HG03439 (cell line): ENCODE measurements at regions not wholly inside any gene's neighbourhood (a gene's known extent, or its start where the extent isn't known, plus 50 kb on each side); places are given as distances from the start of the nearest gene placed in this dataset.
"Not testable (repeated sequence)": the region's sequence is repeated elsewhere in the genome, so short reads cannot be mapped to it uniquely, and the experiment has no call there.

Experiments used
- ATAC-seq: cut with Tn5 transposase; IDR thresholded peaks from one replicate; pipeline ENCODE4 v1.9.1; 2021; ENCODE audit warnings: mild to moderate bottlenecking, moderate library complexity; ENCODE audit not compliant: unreplicated experiment

DNA sequence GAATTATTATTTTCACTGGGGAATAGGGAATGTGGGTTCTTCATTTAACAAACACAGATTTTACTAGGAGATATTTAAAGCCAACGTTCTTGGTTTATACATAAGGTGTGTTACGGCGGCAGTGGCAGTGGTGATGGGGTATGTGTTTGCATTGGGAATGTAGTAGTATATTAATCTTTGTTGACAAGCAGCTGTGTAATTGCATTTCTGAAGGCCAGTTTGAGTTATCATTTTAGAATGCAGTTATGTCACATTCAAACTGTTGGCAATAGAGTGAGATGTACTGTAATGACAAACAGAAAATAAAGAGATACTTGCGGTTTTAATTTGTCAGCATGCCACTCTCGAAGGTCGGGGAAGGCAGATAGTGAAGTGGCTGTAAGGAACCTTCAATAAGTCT lies 628.6 kb upstream of the POM121L12 start:
- no peak for ATAC-seq

DNA sequence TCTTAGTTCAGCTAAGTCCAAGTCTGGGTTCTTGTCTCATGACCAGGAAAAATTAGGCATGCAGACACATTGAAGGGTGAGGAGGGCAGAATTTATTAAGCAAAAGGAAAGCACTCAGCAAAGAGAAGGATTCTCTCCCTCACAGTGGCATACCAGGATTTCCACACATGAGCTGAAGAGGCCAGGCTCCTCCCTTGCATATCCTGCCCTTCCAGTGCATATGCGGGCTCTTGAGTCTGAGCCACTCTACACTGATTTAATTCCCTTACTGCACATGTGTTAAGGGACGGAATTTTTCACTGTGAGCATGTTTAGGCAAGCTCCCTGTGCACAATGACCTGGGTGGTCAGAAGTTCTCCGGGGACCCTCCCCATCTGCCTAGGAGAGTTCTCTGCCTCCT lies 652.7 kb upstream of the POM121L12 start:
- ATAC-seq = no peak

DNA sequence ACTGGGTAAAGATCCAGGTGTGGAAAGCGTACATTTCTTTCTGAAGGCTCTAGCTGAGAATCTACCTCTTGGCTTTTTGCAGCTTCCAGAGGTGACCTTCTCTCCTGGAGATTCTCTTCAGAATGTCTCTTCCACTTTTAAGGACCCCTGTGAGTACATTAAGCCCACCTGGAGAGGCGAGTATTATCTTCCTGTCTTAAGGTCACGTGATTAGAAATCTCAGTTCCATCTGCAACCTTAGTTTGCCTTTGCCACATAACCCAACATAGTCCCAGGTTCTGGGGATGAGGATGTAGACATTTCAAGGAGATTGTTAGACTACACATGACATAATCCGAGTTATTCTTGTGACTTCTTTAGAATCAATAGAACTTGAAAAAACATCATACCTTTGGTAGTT lies 665.5 kb upstream of the POM121L12 start:
- no peak for ATAC-seq

DNA sequence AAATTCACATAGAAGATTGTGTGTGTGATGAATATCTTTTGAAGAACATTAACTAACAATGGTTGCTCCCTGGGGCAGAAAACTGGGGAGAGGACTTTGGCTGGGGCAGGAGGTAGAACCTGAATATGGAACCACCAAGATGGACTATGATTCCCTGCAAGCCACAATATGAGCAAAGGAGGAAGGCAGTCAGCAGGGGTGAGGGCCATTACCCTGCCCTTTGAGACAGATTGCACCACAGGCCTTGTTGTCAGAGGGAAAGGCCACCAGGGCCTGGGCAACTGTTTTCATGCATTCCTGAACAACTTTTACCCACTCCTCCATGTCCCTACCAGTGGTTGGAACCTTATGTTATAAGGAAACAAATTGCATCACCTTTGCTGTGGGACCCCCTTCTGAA lies 670.1 kb upstream of the POM121L12 start:
- ATAC-seq = no peak

DNA sequence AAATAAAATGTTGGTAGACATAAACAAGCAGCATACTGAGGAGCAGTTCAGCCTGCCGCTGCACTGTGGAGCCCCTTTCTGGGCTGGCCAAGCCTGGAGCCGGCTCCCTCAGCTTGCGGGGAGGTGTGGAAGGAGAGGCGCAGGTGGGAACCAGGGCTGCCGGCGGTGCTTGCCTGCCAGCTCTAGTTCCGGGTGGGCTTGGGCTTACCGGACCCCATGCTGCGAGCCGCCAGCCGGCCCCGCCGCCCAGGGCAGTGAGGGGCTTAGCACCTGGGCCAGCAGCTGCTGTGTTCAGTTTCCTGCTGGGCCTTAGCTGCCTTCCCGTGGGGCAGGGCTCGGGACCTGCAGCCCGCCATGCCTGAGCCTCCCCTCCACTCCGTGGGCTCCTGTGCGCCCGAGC lies 672.9 kb upstream of the POM121L12 start:
- no peak for ATAC-seq

DNA sequence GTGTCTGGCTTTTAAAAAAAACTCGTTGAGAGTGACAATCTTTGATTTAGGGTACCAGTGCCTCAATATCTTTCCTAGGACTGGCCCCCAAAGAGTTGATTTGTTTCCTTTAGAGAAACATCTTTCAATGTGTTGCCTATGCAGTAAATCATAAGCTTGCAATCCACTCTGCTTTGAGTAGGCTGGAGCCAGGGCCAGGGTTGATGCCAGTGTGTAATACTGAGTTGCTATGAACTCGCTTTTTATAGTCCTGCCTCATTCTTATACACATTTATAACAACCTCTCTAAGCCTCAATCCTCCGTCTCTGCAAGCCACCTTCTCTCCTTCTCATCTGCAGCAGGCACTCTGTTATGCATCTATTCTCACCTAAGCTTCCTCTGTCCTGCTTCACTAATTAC lies 674.9 kb upstream of the POM121L12 start:
- ATAC-seq = no peak

DNA sequence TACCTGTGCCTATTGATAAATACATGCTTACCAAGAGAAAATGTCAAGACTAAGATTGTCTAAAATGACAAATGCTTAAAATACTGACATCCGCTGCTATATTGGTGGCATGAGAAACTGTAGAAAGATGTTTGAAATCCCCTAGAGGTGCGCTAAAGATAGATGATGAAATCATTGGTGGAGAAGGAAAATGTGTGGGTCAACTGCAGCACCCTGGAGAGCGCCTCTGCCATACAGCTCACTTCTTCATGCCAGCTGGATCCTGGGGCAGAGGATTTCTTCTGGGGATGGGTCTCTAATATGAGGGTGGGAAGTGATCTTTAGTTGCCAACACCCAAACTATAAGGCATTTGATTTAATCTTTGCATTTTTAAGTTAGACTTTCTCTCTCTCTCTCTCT lies 680.4 kb upstream of the POM121L12 start:
- ATAC-seq = no peak

DNA sequence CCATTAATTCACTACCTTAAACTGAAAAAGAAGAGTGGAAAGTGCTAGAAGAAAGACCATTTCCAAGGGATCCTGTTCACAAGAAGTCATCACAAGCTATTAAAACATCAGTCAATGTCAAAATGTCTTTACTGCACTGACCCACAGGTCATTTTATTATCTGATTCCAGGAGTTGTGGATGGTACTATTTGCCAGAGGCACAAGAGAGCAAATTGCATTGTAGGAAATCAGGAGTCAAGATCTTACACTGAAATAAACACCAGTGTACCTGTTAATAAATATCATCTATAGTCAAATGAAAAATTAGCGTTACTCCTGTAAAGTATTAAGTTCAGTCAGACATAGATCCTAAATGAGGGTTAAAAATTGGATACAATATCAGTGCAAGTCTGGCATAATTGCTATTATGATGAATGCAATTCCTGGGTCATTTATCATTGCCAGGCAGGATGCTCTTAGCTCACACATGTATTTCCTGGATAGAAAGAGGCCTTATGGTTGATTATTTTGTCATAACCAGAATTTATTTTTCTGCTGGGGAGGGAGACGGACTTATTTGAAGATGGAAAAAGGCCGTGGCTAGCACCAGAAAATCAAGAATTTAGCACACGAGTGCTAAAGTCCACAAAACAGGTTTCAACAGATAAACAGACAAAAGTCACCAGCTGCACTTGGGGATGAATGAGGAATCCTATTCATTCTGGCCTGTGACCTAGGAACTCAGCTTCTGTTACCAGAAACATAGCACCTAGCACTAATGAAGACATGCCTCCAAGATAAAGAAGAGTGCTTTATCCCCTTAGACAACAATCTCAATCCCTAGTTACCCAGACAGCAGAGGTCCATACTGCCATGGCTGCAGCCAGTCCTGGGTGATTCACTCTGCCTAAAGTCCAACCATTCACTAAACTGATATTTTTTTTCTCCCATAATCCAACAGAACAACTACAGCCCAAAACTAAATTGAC lies 683.1 kb upstream of the POM121L12 start:
- no peak for ATAC-seq

DNA sequence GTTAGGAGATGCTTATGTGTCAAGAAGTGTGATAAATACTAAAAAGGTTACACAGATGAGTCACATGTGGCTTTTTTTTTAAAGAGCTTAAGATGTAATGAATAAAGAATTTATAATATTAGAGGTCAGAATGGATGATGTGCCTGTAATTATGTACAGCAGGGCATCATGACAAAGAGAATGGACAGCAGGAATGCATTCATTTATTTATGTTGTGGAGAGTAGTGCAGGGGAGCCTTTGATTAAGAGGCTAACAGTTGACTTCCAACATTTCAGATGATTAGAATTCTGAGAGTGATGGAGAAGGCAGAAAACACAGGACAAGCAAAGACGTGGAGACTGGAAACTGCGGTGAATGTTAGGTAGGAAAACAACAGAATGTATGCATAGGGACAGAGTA lies 691.4 kb upstream of the POM121L12 start:
- ATAC-seq = no peak

DNA sequence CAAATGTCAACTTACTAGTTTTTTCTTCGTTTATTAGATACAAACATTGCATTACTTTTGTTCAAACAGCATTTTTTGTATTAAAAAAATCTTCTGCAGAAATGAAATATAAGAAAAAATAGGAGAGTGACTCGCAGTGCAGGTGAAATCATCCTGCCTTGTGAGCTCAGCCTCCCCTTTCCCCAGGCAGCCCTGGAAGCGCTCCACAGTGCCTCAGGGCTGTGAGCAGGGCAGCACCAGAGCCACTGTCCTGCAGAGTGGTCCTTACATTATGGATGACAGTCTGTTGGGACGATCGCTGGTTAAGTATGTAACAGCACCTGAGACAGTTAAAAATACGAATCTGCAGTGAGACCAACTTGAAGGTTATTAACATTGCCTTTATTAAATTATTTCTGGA lies 695.4 kb upstream of the POM121L12 start:
- ATAC-seq = no peak

DNA sequence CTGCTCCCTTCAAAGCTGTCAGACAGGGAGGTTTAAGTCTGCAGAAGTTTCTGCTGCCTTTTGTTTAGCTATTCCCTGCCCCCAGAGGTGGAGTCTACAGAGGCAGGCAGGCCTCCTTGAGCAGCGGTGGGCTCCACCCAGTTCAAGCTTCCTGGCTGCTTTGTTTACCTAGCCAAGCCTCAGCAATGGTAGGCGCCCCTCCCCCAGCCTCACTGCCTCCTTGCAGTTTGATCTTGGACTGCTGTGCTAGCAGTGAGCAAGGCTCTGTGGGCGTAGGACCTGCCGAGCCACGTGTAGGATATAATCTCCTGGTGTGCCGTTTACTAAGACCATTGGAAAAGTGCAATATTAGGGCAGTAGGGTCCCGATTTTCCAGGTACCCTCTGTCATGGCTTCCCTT lies 707.1 kb upstream of the POM121L12 start:
- ATAC-seq = not testable (repeated sequence)

DNA sequence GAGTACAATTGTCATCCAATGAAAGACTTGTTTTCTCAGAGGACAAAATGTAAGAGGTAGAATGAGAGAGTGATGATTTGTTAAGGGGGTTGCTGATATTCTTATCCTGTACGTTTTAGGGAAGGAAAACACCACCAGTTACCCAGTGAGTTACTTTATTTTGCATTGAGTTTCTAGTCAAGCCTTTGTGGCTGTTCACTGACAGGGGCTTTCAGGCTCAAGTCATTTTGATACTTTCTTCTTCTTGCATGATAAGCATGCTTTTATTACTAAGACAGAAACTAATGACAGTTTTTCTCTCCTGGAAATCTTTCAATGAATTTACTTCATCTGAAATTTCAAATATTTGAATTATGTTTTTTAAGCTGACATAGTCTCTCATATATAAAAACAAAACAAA lies 710.2 kb upstream of the POM121L12 start:
- no peak for ATAC-seq

DNA sequence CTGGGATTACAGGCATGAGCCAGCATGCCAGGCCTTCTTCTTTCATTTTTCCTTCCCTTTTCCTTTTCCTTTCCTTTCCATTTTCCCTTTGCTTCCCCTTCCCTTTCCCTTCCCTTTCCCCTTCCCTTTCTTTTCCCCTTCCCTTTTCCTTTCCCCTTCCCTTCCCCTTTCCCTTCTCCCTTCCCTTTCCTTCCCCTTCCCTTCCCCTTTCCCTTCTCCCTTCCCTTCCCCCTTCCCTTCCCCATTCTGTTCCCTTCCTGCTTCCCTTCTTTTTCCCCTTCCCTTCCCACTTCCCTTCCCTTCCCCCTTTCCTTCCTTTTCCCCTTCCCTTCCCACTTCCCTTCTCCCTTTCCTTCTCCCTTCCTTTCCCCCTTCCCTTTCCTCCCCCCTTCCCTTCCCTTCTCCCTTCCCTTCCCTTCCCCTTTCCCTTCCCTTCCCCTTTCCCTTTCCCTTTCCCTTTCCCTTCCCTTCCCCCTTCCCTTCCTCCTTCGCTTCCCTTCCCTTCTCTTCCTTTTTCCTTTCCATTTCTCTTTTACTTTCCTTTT lies 712.2 kb upstream of the POM121L12 start:
- no peak for ATAC-seq

DNA sequence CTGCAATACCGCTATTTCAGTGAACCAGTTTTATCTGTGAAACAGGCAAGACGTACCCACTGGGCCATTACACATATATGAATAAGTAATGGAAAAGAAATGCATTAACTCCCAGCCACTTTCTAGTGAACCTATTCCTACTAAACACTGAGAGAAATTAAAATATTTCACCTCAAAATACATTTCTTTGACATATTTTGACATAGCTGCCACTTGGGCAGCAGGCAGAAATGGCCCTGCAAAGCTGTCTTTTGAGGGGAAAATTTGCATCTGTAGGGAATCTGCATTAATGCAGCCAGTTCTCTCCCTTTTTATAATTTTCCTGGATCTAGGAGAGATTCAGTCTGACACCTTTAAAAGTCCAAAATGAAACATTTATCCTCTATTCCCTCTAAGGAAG lies 714.8 kb upstream of the POM121L12 start:
- ATAC-seq = no peak

DNA sequence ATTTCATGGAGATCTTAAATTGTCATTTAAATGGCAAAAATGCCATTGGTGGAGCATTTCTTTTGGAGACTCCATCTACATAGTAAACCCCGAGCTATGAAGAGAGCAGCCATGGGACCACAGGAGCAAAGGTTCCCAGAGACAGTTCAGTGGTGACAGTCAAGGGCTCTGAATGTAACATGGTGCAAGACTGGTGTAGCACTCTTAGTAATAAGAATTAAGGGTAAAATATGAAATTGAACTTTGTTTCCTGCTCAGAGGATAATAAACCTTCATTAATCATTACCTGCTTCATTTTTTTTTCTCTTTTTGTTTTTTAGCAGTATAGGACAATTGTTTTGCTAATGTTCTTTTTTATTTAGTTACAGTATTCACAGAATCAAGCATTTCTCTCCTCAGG lies 717.5 kb upstream of the POM121L12 start:
- no peak for ATAC-seq

DNA sequence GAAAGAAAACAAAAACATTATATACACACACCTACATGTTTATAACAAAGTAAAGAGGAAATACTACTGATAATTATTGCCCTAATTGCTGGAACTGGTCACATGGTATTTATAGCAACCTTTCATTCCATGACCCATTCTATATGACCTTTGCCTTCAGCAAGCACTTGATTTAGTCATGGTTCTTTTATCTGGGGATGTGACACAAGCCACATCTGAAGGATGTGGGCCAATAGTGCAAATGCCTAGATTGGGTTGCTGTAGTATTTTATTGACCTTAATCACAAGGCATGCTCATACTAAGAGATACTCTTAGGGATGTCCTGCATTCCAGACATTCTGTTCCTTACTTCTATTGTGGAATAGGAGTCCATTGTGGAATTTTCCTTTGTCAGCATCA lies 723.5 kb upstream of the POM121L12 start:
- ATAC-seq = no peak

DNA sequence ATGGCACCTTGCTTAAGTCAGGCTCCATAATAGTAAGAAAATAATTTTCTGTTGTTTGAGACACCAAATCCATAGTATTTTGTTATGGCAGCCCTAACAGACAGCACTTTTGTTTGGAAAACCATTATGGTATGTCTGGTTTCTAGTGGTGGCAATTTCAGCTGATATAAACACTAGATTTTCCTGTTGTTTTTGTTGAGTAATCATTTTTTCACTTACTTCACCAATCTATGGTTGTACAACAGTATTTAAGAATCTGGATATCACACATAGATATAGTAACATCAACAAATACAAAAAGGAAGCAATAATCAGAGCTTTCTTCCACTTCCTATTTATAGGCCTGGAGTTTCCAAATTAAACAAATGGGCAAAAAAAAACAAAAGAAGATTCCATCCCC lies 725.8 kb upstream of the POM121L12 start:
- no peak for ATAC-seq

DNA sequence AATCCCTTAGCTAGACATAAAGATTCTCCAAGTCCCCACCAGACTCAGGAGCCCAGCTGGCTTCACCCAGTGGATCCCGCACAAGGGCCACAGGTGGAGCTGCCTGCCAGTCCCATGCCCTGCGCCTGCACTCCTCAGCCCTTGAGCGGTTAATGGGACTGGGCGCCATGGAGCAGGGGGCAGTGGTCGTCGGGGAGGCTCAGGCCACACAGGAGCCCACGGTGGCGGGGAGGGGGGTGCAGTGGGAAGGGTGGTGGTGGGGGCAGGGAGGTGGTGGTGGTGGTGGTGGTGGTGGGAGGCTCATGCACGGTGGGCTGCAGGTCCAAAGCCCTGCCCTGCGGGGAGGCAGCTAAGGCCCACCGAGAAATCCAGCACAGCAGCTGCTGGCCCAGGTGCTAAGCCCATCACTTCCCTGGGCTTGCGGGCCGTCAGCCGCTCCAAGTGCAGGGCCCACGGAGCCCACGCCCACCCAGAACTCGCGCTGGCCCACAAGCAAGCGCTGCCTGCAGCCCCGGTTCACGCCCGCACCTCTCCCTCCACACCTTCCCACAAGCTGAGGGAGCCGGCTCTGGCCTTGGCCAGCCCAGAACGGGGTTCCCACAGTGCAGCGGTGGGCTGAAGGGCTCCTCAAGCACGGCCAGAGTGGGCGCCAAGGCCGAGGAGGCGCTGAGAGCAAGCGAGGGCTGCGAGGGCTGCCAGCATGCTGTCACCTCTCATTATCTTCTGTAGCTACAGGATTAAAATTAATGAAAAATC lies 732.5 kb upstream of the POM121L12 start:
- no peak for ATAC-seq

DNA sequence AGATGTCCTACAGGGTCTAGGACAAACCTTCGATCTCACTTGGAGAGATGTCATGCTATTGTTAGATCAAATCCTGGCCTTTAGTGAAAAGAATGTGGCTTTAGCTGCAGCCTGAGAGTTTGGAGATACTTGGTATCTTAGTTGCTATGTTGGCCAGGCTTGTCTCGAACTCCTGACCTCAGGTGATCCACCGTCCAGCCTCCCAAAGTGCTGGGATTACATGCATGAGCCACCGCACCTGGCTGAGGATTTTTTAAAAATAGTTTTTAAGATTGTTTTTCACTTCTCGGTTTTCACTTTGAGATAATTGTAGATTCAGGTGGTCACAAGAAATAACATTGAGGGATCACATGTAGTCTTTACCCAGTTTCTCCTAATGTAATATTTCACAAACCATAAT lies 738.3 kb upstream of the POM121L12 start:
- ATAC-seq = no peak

DNA sequence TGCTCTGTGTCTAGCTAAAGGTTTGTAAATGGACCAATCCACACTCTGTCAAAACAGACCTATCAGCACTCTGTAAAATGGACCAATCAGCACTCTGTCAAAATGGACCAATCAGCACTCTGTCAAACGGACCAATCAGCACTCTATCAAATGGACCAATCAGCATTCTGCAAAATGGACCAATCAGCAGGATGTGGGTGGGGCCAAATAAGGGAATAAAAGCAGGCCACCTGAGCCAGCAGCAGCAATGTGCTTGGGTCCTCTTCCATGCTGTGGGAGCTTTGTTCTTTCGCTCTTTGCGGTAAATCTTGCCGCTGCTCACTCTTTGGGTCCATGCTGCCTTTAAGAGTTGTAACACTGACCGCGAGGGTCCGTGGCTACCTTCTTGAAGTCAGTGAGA lies 740.5 kb upstream of the POM121L12 start:
- ATAC-seq = no peak

DNA sequence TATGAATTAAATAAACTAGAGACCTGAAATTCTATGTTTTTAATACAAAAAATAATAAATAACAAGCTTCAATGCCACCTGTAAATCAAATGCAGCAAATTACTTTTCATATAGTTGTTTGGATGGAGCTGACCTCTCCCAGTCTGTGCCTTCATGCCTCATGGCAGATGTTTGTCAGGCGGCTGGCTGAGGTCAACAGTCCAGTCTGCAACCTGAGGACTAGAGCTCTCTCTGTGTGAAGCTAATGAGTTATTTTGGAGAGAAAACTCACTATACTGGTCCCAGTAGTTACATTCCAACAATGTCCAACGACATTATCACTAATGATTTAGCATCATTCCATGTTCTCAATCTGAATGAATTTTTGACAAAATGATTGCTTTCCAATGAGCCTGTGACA lies 746.2 kb upstream of the POM121L12 start:
- ATAC-seq = no peak

DNA sequence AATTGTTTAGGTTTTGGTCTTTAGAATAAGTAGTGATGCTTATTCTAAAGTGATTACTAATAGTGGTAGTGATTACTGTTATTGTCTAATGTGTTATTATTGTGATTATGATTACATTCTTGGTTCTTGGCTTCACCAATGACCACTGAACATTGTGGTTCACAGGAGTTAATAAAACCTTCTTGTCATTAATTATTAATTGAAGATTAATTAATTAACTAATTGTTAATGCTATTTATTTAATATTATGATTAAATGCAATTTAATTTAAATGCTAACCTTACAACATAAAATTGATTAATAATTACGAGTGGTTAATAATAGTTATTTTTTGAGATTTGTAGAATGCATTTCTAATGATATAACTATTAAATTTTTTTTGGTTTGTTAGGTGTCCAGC lies 747.7 kb upstream of the POM121L12 start:
- ATAC-seq = no peak
